ENCODE measurements at regions not wholly inside any gene's neighbourhood (a gene's known extent, or its start where the extent isn't known, plus 50 kb on each side); places are given as distances from the start of the nearest gene placed in this dataset.

GRCh38 chr20:40770564-40771307, 81.7 kb upstream of the MAFB start:
- no peak for DNase-seq (ENCODE audit: low read depth)

- DNase-seq (ENCODE audit: low read depth): no peak
Observed at GRCh38 chr20:40771308-40771610, 82.2 kb upstream of the MAFB start.

DNA sequence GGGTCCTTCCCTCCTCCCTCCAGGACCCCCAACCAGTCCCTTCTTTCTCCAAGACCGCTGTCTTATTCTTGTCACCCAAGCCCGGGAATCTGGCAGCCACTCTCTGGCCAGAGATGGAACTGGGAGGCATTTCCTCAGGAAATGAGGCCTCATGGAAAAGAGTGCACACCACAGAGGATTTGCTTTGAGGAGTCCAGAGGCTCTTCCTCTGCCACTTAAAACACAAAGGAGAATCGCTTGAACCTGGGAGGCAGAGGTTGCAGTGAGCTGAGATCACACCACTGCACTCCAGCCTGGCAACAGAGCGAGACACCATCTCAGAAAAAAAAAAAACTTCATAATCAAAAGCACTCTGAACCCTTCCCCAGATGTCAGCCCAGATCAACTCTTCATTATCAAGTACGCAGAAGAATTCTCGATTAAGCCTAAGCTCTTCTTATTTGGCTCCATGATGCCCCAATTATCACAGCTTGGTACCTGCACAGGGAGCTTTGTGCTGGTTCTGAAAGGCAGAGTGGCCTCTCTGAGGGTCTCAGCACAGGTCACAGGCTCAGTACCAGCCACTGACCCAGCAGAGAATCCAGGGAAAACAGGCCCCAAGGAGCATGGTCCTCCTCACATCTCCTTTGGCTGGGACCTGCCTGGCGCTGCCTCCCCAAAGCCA, 82.9 kb upstream of the MAFB start:
- no peak for DNase-seq (ENCODE audit: low read depth)

GRCh38 chr20:40773376-40773775, 84.3 kb upstream of the MAFB start:
- no peak for DNase-seq (ENCODE audit: low read depth)

- no peak for DNase-seq (ENCODE audit: low read depth)
Observed at GRCh38 chr20:40774252-40774651, 85.2 kb upstream of the MAFB start.

DNA sequence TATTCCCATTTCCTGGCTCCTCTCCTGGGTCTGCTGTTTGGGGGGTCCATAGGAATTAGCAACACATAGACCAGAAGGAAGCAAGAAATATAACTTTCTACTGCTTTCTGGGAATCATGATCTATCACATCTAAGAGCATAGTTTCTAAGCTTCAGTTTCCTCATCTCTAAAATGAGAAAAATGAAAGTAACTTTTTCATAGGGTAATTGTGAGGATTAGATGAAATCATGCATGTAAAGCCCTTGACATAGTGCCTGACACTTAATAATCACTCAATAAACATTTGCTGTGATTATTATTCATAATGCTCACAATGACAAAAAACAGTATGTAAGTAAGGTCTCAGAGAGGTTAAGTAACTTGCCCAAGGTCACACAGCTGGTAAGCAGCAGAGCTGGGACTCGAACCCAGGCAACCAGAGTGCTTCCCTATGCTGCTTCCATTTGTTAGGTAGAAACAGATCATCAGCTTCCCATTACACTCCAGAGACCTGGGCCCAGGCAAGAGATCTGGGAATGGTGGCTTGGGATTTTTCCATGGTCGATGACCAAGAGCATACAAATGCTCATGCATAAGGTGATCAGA, 86.6 kb upstream of the MAFB start:
- no peak for DNase-seq (ENCODE audit: low read depth)

DNA sequence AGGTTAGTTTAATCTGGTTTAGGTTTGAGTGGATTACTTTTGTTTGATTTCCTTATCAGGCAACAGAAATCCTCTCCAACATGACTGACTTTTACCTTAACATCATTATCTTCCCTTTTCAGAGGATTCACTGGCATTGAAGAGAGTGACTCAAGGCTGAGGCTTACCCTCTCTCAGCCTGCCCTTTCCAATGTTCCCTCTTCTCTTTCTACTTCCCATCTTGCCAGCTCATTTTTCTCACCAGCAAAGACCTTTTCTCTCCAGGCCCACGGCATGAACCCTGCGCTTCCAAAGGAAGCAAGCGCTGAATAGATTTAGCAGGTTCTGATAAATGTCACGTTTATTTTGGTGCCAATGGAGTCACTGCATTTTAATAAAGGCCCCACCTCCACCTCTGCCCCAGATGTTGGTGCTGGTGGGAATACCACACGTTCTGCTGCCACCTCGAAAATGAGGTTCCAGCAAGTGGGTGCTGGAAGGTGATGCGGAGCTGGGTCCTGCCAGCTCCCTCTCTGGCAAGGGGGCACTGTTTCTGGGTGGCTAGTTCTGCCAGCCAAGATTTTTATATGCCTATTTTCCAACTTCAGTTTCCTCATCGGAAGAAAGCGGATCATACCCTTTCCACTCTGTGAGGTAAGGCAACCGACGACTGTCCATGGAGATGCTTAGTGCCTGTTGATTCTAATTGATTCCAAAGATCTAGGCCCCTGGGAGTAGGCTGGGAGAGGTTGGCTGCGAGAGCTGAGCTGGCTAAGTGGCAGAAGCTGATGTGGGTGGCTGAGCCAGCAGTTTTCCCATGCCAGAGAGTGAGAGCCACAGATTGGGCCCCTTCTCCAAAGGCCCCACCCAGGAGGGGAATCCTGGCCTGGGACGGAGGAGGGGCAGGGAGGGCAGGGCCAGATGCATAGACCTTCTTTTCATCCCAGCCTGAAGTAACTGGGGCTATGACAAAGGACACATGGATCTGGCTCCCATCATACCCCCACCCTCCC, 87.7 kb upstream of the MAFB start:
- DNase-seq (ENCODE audit: low read depth): no peak

GRCh38 chr20:40777653-40778052, 88.6 kb upstream of the MAFB start:
- DNase-seq (ENCODE audit: low read depth): no peak

DNA sequence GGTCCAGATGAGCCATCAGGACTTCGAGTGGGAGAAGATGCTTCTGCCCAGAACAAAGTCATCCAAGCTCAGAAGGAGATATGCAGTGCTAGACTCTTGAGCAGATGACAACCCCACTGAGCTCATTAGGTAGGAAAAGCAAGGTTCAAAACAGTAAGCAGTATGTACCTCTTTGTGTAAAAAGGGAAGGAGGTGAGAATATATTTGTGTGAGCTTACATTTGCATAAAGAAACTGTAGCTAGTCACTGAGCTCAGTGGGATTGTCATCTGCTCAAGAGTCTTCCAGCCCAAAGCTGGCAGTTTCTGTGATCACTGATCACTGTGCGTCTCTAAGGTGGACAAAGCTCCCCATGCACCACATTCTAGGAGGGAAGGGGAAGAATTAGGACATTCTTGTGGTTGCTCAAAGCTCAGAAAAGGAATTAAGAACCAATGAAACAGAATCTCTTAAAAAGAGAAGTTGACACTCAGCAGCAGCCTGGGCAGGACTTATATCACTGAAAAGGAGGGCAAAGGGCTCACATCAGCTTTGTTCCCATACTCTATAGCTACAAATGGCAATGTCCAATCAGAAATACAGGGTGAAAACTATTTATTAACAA, 90.0 kb upstream of the MAFB start:
- no peak for DNase-seq (ENCODE audit: low read depth)

- DNase-seq (ENCODE audit: low read depth): no peak
Observed at GRCh38 chr20:40781327-40782042, 92.4 kb upstream of the MAFB start.

DNA sequence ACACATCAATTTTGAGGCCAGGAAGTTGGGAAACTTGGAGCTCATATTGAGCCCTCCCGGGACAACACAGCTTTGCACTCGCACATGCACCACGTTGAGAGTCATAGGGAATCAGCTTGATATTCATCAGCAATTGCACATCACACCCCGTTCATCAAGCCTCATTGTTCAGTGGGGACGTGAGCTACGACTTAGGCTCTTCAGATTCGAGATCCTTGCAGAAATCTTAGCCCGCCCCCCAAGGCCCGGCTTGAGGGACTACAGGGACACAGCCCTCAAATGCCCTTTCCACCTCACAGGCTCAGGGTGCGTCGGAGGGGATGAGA, 93.0 kb upstream of the MAFB start:
- DNase-seq (ENCODE audit: low read depth): no peak

GRCh38 chr20:40785346-40785745, 96.3 kb upstream of the MAFB start:
- no peak for DNase-seq (ENCODE audit: low read depth)

GRCh38 chr20:40786336-40786735, 97.3 kb upstream of the MAFB start:
- DNase-seq (ENCODE audit: low read depth): no peak

DNA sequence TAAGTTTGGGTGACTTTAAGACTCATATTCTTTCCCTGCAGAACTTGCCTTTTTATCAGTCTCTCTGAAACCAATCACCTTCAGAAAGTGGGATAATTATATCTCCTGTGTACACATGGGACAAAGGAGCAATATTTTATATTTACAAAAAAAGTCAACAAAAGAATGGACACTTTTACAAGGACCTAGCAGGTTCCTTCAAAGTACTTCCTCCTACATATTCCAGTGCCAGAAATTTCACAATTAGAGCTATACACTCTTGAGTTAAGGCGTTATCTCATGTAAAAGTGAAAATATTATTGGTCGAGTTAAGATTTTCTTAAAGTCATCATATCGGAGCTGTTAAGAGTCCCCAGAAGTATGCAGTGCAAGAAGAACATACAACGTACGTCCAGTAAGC, 98.9 kb upstream of the MAFB start:
- DNase-seq (ENCODE audit: low read depth): no peak

GRCh38 chr20:40797425-40797824, 108.4 kb upstream of the MAFB start:
- DNase-seq (ENCODE audit: low read depth): peak; percentile 36

- DNase-seq (ENCODE audit: low read depth): no peak
Observed at GRCh38 chr20:40798066-40798465, 109.0 kb upstream of the MAFB start.

DNA sequence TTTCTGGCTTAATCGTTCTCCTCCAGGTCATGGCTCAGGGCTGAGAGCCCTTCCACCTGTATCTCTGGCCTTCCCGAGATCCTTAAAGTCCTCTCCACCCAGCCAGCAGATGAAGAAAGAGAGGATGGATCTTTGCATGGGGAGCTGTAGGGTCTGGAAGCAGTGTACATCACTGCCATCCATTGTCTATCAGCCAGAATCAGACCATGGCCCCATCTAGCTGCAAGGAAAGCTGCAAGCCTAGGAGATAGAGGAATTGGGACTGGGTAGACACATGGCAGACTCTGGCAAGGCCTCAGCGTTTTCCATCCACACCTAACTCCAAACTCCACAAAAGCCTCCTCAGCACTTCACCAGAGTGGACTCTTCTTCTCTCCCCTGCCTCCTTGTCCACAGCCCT, 113.8 kb upstream of the MAFB start:
- no peak for DNase-seq (ENCODE audit: low read depth)

GRCh38 chr20:40803381-40803780, 114.3 kb upstream of the MAFB start:
- no peak for DNase-seq (ENCODE audit: low read depth)

DNA sequence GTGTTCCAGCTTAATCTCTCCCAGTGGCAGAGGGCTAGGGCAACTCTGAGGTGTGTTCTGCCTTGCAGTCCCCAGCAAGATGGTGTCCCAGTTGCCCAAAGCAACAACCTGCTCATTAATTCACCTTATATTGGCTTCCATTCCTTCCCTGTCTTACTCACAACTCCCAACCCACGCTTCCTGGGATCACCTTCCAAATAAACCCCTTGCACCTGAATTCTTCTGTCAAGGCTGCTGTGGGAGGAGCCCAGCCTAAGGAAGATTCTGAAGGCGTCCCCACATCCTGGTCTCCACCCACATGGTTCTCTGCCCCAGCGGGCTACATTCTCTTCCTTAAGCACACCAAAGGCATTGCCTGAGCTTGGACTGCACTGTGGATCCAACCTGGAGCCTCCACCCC, 116.6 kb upstream of the MAFB start:
- DNase-seq (ENCODE audit: low read depth): no peak

DNA sequence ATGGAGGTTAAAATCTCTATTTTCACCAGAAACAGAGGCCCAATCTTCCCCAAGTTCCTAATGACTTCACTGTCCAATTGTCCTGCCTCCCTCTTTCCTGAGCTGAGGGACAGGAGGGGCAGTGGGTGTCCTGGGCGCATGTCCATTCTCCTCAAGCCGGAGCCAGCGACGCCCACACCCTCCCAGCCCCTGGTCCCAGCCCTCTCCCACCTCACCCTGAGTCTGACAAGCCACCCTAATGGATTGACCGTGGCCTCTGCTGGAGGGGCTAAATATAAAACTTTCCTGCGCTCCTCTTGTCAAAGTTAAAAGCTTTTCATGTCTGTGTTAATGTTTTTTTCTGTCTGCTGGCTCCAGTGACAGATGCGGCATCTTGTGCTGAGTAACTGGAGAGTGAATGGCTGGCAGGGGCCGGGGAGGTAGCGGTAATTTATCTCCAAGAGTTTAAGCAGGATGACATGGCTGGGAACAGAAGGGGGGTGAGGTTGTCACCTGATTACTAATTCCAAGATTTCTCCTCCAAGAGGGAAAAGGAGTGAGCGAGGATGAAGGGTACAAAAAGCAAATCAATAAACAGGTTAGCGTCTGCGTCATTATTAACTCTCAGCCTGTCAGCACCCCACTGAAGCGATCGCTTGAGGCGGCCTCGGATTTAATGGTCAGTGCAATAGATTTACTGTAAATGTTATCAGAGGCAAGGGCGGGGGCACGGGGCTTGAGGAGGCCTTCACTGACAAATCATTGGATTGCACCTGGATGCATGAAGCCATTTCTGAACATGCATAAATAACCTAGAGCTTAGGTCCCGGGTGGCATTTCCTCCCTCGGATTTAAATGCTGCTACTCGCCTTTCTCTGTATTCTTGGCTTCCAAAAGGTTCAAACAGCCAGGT, 118.1 kb upstream of the MAFB start:
- no peak for DNase-seq (ENCODE audit: low read depth)

Data from M059J (cell line).